PC-9 (cell line): ENCODE measurements at regions not wholly inside any gene's neighbourhood (a gene's known extent, or its start where the extent isn't known, plus 50 kb on each side); places are given as distances from the start of the nearest gene placed in this dataset.

Experiments used
- BruUV-seq: library from RNA; stranded (reverse); fragments of 400-500 nt; replicated peaks from 2 replicates; lab custom pipeline; 2021; lab: Mats Ljungman, UMichigan
- CTCF ChIA-PET: fragments of 300-600 bp; sonication (Branson Sonifier 250); formaldehyde crosslinking; loops from one replicate; lab custom pipeline; 2022; ENCODE audit warnings: antibody characterized with exemption; lab: Charles Lee
- POLR2A ChIA-PET: fragments of 300-600 bp; sonication (Branson Sonifier 250); formaldehyde crosslinking; loops from one replicate; lab custom pipeline; 2022; ENCODE audit warnings: antibody characterized with exemption; ENCODE audit not compliant: unreplicated experiment; lab: Charles Lee
- DNase-seq, 2 experiments: peaks; one replicate each; pipeline versions ENCODE4 v3.0.0 to v3.0.0-alpha.2; 2015 to 2022; ENCODE audit warnings: mixed read lengths in 1 of 2
- H2AFZ ChIP-seq: fragments of 200-600 bp; sonication (generic); 2 replicates; pipeline ENCODE4 v1.8.1; 2017; ENCODE audit warnings: antibody characterized with exemption
- H3F3A ChIP-seq: fragments of 200-600 bp; sonication (generic); 2 replicates; pipeline ENCODE4 v1.8.1; 2017; ENCODE audit warnings: antibody characterized with exemption, mild to moderate bottlenecking, low read depth; ENCODE audit not compliant: insufficient read depth
- H3K27ac ChIP-seq: fragments of 200-600 bp; sonication (generic); 2 replicates; pipeline ENCODE4 v1.6.1; 2016; ENCODE audit warnings: mixed run types
- H3K27me3 ChIP-seq: fragments of 200-600 bp; sonication (generic); 2 replicates; pipeline ENCODE4 v1.6.1; 2016; ENCODE audit warnings: low read depth, mixed run types; ENCODE audit not compliant: insufficient read depth
- H3K36me3 ChIP-seq: fragments of 200-600 bp; sonication (generic); 2 replicates; pipeline ENCODE4 v1.6.1; 2016; ENCODE audit warnings: low read depth, mixed run types
- H3K4me1 ChIP-seq: fragments of 200-600 bp; sonication (generic); replicated peaks from 2 replicates; pipeline ENCODE4 v1.6.1; 2016; ENCODE audit warnings: mixed run types; ENCODE audit not compliant: insufficient read depth
- H3K4me2 ChIP-seq: fragments of 200-600 bp; sonication (generic); 2 replicates; pipeline ENCODE4 v1.6.1; 2017; ENCODE audit warnings: mixed run types
- H3K4me3 ChIP-seq: fragments of 200-600 bp; sonication (generic); 2 replicates; pipeline ENCODE4 v1.6.1; 2016; ENCODE audit warnings: mixed run types
- H3K79me2 ChIP-seq: fragments of 200-600 bp; sonication (generic); 2 replicates; pipeline ENCODE4 v1.6.1; 2017; ENCODE audit warnings: low read depth, mixed run types
- H3K9me2 ChIP-seq: fragments of 200-600 bp; sonication (generic); 2 replicates; pipeline ENCODE4 v1.8.1; 2017; ENCODE audit warnings: mild to moderate bottlenecking; ENCODE audit not compliant: insufficient read depth
- H3K9me3 ChIP-seq: fragments of 200-600 bp; sonication (generic); 2 replicates; pipeline ENCODE4 v1.8.1; 2016; ENCODE audit warnings: low read depth; ENCODE audit not compliant: insufficient read depth
- H4K20me1 ChIP-seq: fragments of 200-600 bp; sonication (generic); 2 replicates; pipeline ENCODE4 v1.8.1; 2017; ENCODE audit not compliant: insufficient read depth
- CTCF ChIP-seq: fragments of 200-600 bp; sonication (generic); conservative IDR thresholded peaks from 2 replicates; pipeline ENCODE4 v1.6.1; 2017; ENCODE audit warnings: mixed run types, antibody characterized with exemption, mild to moderate bottlenecking, moderate library complexity
- EZH2 ChIP-seq: fragments of 200-600 bp; sonication (generic); IDR thresholded peaks from 2 replicates; pipeline ENCODE4 v1.8.0; 2017; ENCODE audit warnings: antibody characterized with exemption, low read depth
- intact Hi-C: fragments of 100-400 bp; cut with micrococcal nuclease; formaldehyde crosslinking; loops from one replicate; pipeline ENCODE4 v1.10.0; 2022; ENCODE audit not compliant: unreplicated experiment

DNA sequence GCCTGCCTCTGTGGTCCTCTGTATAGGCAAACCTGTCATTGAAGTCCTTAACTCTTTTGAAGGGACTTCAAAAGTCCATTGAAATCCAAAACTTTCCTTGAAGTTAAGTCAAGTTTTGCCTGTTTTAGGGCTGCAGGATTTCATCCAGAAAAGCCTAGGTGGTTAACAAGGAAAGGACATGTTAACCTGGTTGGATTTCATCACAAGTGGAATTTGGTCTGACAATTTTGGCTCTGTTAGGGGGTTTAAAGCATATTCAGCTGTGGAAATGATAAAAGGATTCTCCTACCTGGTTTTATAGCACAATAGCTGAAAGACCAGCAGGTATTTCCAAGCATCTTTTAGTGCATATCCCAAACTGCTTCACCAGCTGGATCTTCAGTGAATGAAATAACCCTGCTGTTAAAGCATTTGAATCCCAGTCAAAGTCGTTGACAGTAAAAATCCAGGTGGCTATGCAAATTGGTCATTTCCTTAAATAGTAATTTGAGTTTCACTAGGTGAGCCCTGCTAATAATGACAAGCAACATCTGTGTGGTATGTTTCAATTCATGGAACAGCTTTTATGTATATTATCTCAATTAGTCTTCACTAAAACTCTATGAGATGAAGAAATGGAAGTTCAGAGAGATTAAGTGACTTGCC is 400.5 kb downstream of the ETNK1 start:
- intact Hi-C loops, result no loop called here
- no peak overlapping the region for H2AFZ ChIP-seq
- H3K27ac ChIP-seq, result no peak overlapping the region
- no TSS peak for BruUV-seq
- H3K4me3 ChIP-seq, result no peak overlapping the region
- no peak overlapping the region for H3K4me2 ChIP-seq
- no peak for DNase-seq
- no peaks in the 10 kb centered on the region for H3K9me3 ChIP-seq
- H3K27me3 ChIP-seq, result peaks cover 5% of the 10 kb centered on the region; the same call in 1 of the 2 replicates
- no peaks in the 10 kb centered on the region for H3K4me1 ChIP-seq
- TF ChIP-seq EZH2 (no peak), CTCF (no peak)
- no peaks in the 10 kb centered on the region for H3K79me2 ChIP-seq
- H4K20me1 ChIP-seq, result no peaks in the 10 kb centered on the region
- H3F3A ChIP-seq, result no peaks in the 10 kb centered on the region
- no peaks in the 10 kb centered on the region for H3K36me3 ChIP-seq
- ChIA-PET POLR2A (no interaction called here), CTCF (no interaction called here)
- no peaks in the 10 kb centered on the region for H3K9me2 ChIP-seq

DNA sequence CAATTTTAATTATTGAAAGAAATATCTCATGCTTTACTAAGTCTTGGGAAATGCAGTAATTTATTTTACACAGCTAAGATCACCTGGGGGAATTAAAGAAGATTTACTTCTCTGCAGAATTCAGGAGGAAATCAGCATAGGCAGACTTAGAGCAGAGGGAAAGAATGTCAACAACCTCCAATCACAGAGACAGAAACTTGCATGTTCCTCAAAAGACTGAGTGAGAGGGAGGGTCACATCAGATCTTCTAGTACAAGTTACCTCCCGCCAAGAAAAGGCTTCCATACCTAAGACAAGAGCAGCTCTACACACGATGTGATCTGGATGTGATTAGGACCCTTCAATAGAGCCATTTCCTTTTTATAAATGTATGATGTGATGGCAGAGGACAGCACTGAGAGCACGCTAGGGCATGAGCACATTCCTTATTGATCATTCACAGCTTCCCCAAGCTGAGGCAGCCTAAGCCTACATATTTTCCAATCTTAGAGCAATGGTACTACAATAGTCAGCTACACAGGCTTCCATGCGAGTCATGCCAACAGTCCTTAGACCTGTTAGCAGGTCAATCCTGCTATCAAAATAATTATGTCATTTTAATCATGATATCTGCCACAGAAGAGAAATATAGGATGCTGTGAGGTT is 403.3 kb downstream of the ETNK1 start:
- Histone ChIP-seq H3K27me3 (peaks cover 10% of the 10 kb centered on the region; the same call in 1 of the 2 replicates), H3K36me3 (no peaks in the 10 kb centered on the region), H2AFZ (no peak overlapping the region), H3K9me2 (no peaks in the 10 kb centered on the region), H3K27ac (no peak overlapping the region), H3K4me1 (no peaks in the 10 kb centered on the region), H3K9me3 (no peaks in the 10 kb centered on the region), H3K4me3 (no peak overlapping the region), H3F3A (no peaks in the 10 kb centered on the region), H3K4me2 (no peak overlapping the region), H4K20me1 (no peaks in the 10 kb centered on the region), H3K79me2 (no peaks in the 10 kb centered on the region)
- POLR2A ChIA-PET, result interaction anchor here (0.6 kb wide), 1 partner anchor 427 kb away, joined by 8 read pairs; no protein-coding TSS in a partner anchor
- DNase-seq, result no peak
- CTCF ChIA-PET, result no interaction called here
- BruUV-seq, result no TSS peak
- intact Hi-C loops, result no loop called here
- no peak for TF ChIP-seq EZH2
- TF ChIP-seq CTCF, result no peak

DNA sequence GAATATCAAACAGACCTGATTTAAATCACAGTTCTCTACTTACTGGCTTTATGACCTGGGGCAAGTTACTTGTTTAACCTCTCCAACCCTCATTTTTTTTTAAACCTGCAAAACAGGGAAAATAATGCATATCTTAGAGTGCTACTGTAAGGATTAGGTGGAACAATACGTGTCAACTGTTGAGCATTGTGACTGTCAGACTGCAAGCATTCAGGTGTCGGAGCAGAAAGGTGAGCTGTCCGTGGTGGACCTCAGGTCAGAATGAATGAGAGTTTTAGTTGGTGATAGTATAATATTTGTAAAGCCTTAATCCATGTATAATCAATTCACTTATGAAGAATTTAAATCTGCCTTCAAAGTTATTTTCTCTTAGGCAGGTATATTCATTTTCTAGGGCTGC is 404.2 kb downstream of the ETNK1 start:
- Histone ChIP-seq H3K27me3 (peaks cover 6% of the 10 kb centered on the region; the same call in 1 of the 2 replicates), H3K79me2 (no peaks in the 10 kb centered on the region), H3K4me3 (no peak overlapping the region), H4K20me1 (no peaks in the 10 kb centered on the region), H3F3A (no peaks in the 10 kb centered on the region), H3K9me2 (no peaks in the 10 kb centered on the region), H3K36me3 (no peaks in the 10 kb centered on the region), H3K4me1 (no peaks in the 10 kb centered on the region), H2AFZ (no peak overlapping the region), H3K4me2 (no peak overlapping the region), H3K9me3 (no peaks in the 10 kb centered on the region), H3K27ac (no peak overlapping the region)
- no peak for TF ChIP-seq EZH2
- no peak for TF ChIP-seq CTCF
- no peak for DNase-seq
- intact Hi-C loops, result no loop called here
- CTCF ChIA-PET, result no interaction called here
- POLR2A ChIA-PET, result no interaction called here
- BruUV-seq, result no TSS peak
